GM23338 (cell line): ENCODE measurements at regions not wholly inside any gene's neighbourhood (a gene's known extent, or its start where the extent isn't known, plus 50 kb on each side); places are given as distances from the start of the nearest gene placed in this dataset.

Source experiments
- CREB1 ChIP-seq: fragments of 250-450 bp; sonication (Bioruptor Pico); IDR thresholded peaks from 2 replicates; pipeline ENCODE4 v1.5.0; 2020; ENCODE audit warnings: low read depth, mild to moderate bottlenecking, moderate library complexity
- CTCF ChIP-seq, 2 experiments: fragments of 200-600 bp in 1 of 2; sonication (generic) in 1 of 2; conservative IDR thresholded peaks; 2 replicates each; pipeline versions ENCODE4 v1.5.1 to v1.6.1; 2016 to 2017; ENCODE audit warnings: antibody characterized with exemption in 2 of 2, low read depth in 2 of 2, mild to moderate bottlenecking in 2 of 2, moderate library complexity in 1 of 2
- ETS1 ChIP-seq: IDR thresholded peaks from 2 replicates; pipeline ENCODE4 v1.6.1; 2016; ENCODE audit warnings: antibody characterized with exemption
- EZH2 ChIP-seq: fragments of 200-600 bp; sonication (generic); IDR thresholded peaks from one replicate; pipeline ENCODE4 v1.8.0; 2017; ENCODE audit warnings: antibody characterized with exemption, mild to moderate bottlenecking, low read depth; ENCODE audit not compliant: unreplicated experiment
- JUNB ChIP-seq: IDR thresholded peaks from one replicate; pipeline ENCODE4 v1.6.1; 2016; ENCODE audit warnings: antibody characterized with exemption; ENCODE audit not compliant: unreplicated experiment
- POLR2AphosphoS5 ChIP-seq: IDR thresholded peaks from 2 replicates; pipeline ENCODE4 v1.6.1; 2016; ENCODE audit warnings: antibody characterized with exemption, low read depth
- REST ChIP-seq: IDR thresholded peaks from one replicate; pipeline ENCODE4 v1.6.1; 2018; ENCODE audit warnings: antibody characterized with exemption; ENCODE audit not compliant: unreplicated experiment
- ZNF114 ChIP-seq: fragments of 250-450 bp; sonication (Bioruptor Pico); IDR thresholded peaks from 2 replicates; pipeline ENCODE4 v1.5.0; 2020; ENCODE audit warnings: mild to moderate bottlenecking, moderate library complexity
- ZNF331 ChIP-seq: fragments of 250-450 bp; sonication (Bioruptor Pico); IDR thresholded peaks from 2 replicates; pipeline ENCODE4 v1.5.0; 2020; ENCODE audit warnings: low read depth, mild to moderate bottlenecking, moderate library complexity

- TF ChIP-seq CTCF (conservative IDR thresholded peaks at IDR 0.05; ENCODE audit: low read depth in 2 of 2) (no peak), CREB1 (CRISPR knock-in tag) (no peak), REST (no peak), ZNF114 (no peak), ETS1 (no peak), JUNB (no peak), POLR2AphosphoS5 (no peak), EZH2 (no peak), ZNF331 (no peak)
Measured at GRCh38 chr12:94855853-94856252, 147.6 kb downstream of the NDUFA12 start.
